NCI-H1417 (cell line): ENCODE measurements at regions not wholly inside any gene's neighbourhood (a gene's known extent, or its start where the extent isn't known, plus 50 kb on each side); places are given as distances from the start of the nearest gene placed in this dataset.

Source experiments
- DNase-seq, 3 experiments: peaks; one replicate each; lab custom pipeline; 2025; lab: John Stamatoyannopoulos, UW

- DNase-seq: no peak
These were observed 203.4 kb downstream of the ZNF648 start for GRCh38 chr1:181858135-181858534.
